ENCODE measurements at regions not wholly inside any gene's neighbourhood (a gene's known extent, or its start where the extent isn't known, plus 50 kb on each side); places are given as distances from the start of the nearest gene placed in this dataset.

DNA sequence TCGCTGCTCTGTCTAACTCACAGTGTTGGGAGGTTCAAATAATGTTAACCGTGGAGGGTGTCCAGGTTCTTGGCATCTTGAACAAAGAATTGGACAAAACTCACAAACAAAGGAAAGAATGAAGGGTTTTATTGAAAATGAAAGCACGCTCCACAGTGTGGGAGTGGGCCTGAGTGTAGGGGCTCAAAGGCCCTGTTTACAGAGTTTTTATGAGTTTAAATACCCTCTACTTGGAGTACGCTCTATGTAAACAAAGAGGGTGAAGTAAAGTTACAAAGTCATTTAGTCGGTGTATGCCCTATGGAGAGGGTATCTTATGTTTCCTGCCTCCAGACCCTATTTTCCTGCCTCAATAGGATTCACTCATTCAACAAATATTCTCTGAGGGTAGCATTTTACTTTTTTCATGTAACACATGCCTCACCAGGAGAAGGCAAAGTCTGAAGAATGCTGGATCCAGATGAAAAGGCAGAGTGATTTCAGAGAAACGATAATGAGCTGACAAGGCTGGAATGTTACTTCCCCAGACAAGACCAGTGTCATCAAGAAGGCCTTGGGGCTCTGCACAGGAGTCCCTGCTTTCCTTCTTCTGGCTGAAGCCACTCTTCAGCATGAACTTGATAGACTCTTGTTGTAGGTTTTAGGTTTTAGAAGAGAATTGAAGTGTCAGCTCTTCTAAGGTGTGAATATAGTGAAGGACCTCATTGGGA is 163.6 kb downstream of the FAM43A start:
- H3K36me3 ChIP-seq = no peaks in the 10 kb centered on the region
- H3K27me3 ChIP-seq = no peaks in the 10 kb centered on the region
- H3K4me3 ChIP-seq = no peak overlapping the region
- no peaks in the 10 kb centered on the region for H3K4me1 ChIP-seq
- H3K27ac ChIP-seq = no peak overlapping the region
- ATAC-seq (no peak), DNase-seq (no peak)
- intact Hi-C loops (cut with DNase I) = no loop called here
- H3K9me3 ChIP-seq = no peaks in the 10 kb centered on the region
- TF ChIP-seq, protein P1, sequence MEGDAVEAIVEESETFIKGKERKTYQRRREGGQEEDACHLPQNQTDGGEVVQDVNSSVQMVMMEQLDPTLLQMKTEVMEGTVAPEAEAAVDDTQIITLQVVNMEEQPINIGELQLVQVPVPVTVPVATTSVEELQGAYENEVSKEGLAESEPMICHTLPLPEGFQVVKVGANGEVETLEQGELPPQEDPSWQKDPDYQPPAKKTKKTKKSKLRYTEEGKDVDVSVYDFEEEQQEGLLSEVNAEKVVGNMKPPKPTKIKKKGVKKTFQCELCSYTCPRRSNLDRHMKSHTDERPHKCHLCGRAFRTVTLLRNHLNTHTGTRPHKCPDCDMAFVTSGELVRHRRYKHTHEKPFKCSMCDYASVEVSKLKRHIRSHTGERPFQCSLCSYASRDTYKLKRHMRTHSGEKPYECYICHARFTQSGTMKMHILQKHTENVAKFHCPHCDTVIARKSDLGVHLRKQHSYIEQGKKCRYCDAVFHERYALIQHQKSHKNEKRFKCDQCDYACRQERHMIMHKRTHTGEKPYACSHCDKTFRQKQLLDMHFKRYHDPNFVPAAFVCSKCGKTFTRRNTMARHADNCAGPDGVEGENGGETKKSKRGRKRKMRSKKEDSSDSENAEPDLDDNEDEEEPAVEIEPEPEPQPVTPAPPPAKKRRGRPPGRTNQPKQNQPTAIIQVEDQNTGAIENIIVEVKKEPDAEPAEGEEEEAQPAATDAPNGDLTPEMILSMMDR (IDR thresholded peaks at IDR 0.05) = no peak

DNA sequence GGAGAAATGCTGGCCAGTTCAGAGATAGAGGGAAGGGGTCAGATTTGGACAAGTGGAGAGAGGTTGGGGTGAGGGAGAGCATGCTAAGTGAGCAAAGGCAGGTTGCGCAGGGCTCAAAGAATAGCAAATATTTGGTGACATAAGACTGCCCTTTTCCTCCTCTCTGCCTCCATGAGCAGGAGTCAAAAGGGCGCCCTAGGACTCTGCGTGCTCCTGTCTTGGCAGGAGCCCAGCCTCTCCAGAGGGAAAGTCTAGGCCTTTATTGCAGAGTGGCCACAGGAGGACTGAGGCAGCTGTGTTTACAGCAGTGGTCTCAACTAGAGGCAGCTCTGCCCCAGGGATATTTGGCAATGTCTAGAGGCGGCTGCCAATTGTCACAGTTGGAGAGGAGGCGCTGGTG is 165.6 kb downstream of the FAM43A start:
- ATAC-seq = peak; percentile 47
- no peak for DNase-seq
- intact Hi-C loops (cut with DNase I) = no loop called here

DNA sequence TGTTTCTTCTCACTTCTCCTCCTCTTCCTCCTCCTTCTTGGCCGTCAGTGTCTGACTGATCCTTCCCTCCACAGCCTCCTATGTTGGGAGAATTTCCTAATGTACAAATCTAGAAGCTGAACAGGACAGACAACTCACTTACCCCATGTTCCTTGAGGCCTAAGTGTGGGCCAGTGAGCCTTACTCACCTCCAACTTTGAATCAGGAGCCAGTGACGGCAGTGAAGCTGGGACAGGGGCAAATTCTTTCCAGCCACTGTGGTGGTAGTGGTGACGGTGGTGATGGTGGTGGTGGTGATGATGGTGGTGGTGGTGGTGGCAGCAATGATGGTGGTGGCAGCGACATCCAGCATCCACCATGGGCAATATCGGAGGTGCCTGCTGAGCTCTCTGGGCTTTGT is 166.3 kb downstream of the FAM43A start:
- ATAC-seq = no peak
- TF ChIP-seq, protein P1 (IDR thresholded peaks at IDR 0.05) = no peak

More for the DNA sequence above, 165.6 kb downstream of the FAM43A start:
- no peaks in the 10 kb centered on the region for H3K36me3 ChIP-seq
- H3K27ac ChIP-seq = no peak overlapping the region
- H3K9me3 ChIP-seq = no peaks in the 10 kb centered on the region
- H3K27me3 ChIP-seq = no peaks in the 10 kb centered on the region
- TF ChIP-seq, protein P1 (IDR thresholded peaks at IDR 0.05) = no peak
- H3K4me1 ChIP-seq = no peaks in the 10 kb centered on the region
- no peak overlapping the region for H3K4me3 ChIP-seq

DNA sequence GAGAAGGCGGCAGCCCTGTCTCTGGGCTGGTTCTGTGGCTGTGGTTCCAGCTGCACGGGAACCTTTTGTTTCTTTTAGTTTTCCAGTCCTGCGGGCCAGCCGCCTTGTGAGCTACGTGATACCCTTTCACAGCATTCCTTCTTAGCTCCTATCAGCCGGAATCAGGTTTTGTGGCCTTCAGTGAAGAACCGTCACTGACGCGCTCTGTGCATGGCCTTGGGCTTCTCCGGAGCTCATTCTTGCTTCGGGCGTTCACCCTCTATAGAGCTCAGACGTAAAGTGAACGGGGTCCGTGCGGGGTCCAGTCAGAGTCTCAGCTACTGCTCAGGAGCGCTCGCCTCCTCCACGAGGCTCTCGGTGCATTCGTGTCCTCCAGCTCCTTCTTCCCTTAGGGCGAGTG is 166.7 kb downstream of the FAM43A start:
- ATAC-seq (no peak), DNase-seq (no peak)
- Histone ChIP-seq H3K27ac (no peak overlapping the region), H3K4me3 (no peak overlapping the region), H3K36me3 (no peaks in the 10 kb centered on the region), H3K27me3 (no peaks in the 10 kb centered on the region), H3K9me3 (no peaks in the 10 kb centered on the region), H3K4me1 (no peaks in the 10 kb centered on the region)
- intact Hi-C loops (cut with DNase I) = no loop called here
- TF ChIP-seq, protein P1 (IDR thresholded peaks at IDR 0.05) = no peak

More for the DNA sequence above, 166.3 kb downstream of the FAM43A start:
- Histone ChIP-seq H3K9me3 (no peaks in the 10 kb centered on the region), H3K36me3 (no peaks in the 10 kb centered on the region), H3K4me1 (no peaks in the 10 kb centered on the region), H3K27ac (no peak overlapping the region), H3K4me3 (no peak overlapping the region), H3K27me3 (no peaks in the 10 kb centered on the region)
- intact Hi-C loops (cut with DNase I) = no loop called here
- DNase-seq = no peak

DNA sequence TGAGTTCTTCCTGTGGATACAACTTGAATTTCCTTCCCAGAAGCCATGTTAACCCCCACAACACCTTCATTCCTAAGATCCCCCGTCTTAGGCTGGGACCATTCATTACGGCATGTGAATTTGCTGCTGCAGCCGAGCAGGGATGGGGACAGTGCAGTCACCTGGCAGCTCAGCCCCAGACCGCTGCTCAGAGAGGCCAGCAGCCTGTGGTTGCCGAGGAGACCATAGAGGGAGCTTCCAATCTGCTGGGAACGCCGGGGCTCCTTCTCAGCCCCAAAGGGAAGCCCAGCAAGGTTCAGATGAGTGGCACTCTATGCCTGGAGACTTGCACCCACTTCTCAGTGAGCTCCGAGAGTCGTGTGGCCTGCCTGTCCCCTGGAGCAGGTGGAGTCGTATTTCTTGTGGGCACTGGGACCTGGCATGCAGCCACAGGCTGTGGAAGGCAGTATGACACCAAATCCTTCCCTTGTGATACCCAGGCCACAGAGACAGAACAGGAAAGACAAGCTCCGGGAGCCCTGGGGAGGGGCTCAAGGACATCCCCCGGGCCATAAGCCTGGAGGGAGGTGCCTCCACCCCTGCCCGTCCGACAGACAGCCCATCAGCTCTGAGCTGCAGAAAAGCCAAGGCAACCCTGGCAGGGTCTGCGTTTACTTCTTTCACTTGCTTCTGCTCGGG is 167.3 kb downstream of the FAM43A start:
- DNase-seq (no peak), ATAC-seq (no peak)

More for the DNA sequence above, 167.3 kb downstream of the FAM43A start:
- no peaks in the 10 kb centered on the region for H3K36me3 ChIP-seq
- intact Hi-C loops (cut with DNase I) = no loop called here
- H3K27ac ChIP-seq = no peak overlapping the region
- H3K9me3 ChIP-seq = no peaks in the 10 kb centered on the region
- H3K4me3 ChIP-seq = no peak overlapping the region
- H3K27me3 ChIP-seq = no peaks in the 10 kb centered on the region
- no peaks in the 10 kb centered on the region for H3K4me1 ChIP-seq
- TF ChIP-seq, protein P1 (IDR thresholded peaks at IDR 0.05) = no peak
